HFFc6 (cell line): ENCODE measurements at regions not wholly inside any gene's neighbourhood (a gene's known extent, or its start where the extent isn't known, plus 50 kb on each side); places are given as distances from the start of the nearest gene placed in this dataset.

Experiments used
- DNase-seq: peaks from one replicate; pipeline ENCODE4 v3.0.0-alpha.2; 2018
- H3K27ac Mint-ChIP-seq: 2 replicates; pipeline ENCODE4 v1.8.0; 2020; ENCODE audit warnings: mild to moderate bottlenecking, mixed read lengths
- H3K27me3 Mint-ChIP-seq: 2 replicates; pipeline ENCODE4 v1.8.0; 2021; ENCODE audit warnings: mild to moderate bottlenecking, moderate library complexity, mixed read lengths; ENCODE audit not compliant: insufficient read depth
- H3K36me3 Mint-ChIP-seq: 2 replicates; pipeline ENCODE4 v1.8.0; 2021; ENCODE audit warnings: low read depth, mixed read lengths
- H3K4me1 Mint-ChIP-seq: 2 replicates; pipeline ENCODE4 v1.8.0; 2020; ENCODE audit warnings: low read depth, mixed read lengths
- H3K4me3 Mint-ChIP-seq: 2 replicates; pipeline ENCODE4 v1.8.0; 2020; ENCODE audit warnings: mild to moderate bottlenecking, moderate library complexity, mixed read lengths
- H3K9me3 Mint-ChIP-seq: 2 replicates; pipeline ENCODE4 v1.8.0; 2020; ENCODE audit warnings: mild to moderate bottlenecking, mixed read lengths
- CTCF ChIP-seq: fragments of 200-600 bp; sonication (generic); IDR thresholded peaks from 2 replicates; pipeline ENCODE4 v1.5.0; 2021; ENCODE audit warnings: antibody characterized with exemption, mild to moderate bottlenecking

GRCh38 chr20:62578294-62578897, 63.9 kb upstream of the SLCO4A1 start:
- H3K4me3 Mint-ChIP-seq, result no peak overlapping the region
- peaks cover 39% of the 10 kb centered on the region for H3K27me3 Mint-ChIP-seq
- H3K9me3 Mint-ChIP-seq, result no peaks in the 10 kb centered on the region
- H3K36me3 Mint-ChIP-seq, result no peaks in the 10 kb centered on the region
- no peak overlapping the region for H3K27ac Mint-ChIP-seq
- TF ChIP-seq CTCF, result peak; percentile 22; the same call in 1 of the 2 replicates
- no peak for DNase-seq
- no peaks in the 10 kb centered on the region; the same call in 1 of the 2 replicates for H3K4me1 Mint-ChIP-seq

- no peaks in the 10 kb centered on the region for H3K9me3 Mint-ChIP-seq
- no peaks in the 10 kb centered on the region; the same call in 1 of the 2 replicates for H3K4me1 Mint-ChIP-seq
- no peak overlapping the region for H3K4me3 Mint-ChIP-seq
- H3K27me3 Mint-ChIP-seq, result peaks cover 32% of the 10 kb centered on the region
- H3K36me3 Mint-ChIP-seq, result no peaks in the 10 kb centered on the region
- H3K27ac Mint-ChIP-seq, result no peak overlapping the region
- TF ChIP-seq CTCF, result no peak
- DNase-seq, result no peak
Observed at GRCh38 chr20:62580052-62580451, 62.3 kb upstream of the SLCO4A1 start.

GRCh38 chr20:62580733-62581132, 61.6 kb upstream of the SLCO4A1 start:
- Mint-ChIP-seq H3K4me3 (no peak overlapping the region), H3K36me3 (no peaks in the 10 kb centered on the region), H3K9me3 (no peaks in the 10 kb centered on the region), H3K4me1 (no peaks in the 10 kb centered on the region; the same call in 1 of the 2 replicates), H3K27me3 (peaks cover 30% of the 10 kb centered on the region), H3K27ac (no peak overlapping the region)
- no peak for TF ChIP-seq CTCF
- DNase-seq, result no peak

- Mint-ChIP-seq H3K4me3 (no peak overlapping the region), H3K9me3 (no peaks in the 10 kb centered on the region), H3K36me3 (no peaks in the 10 kb centered on the region), H3K27ac (no peak overlapping the region), H3K4me1 (no peaks in the 10 kb centered on the region; the same call in 1 of the 2 replicates), H3K27me3 (peaks cover 27% of the 10 kb centered on the region)
- TF ChIP-seq CTCF, result no peak
- no peak for DNase-seq
Observed at GRCh38 chr20:62581308-62581707, 61.0 kb upstream of the SLCO4A1 start.

GRCh38 chr20:62581806-62582205, 60.5 kb upstream of the SLCO4A1 start:
- TF ChIP-seq CTCF, result no peak
- DNase-seq, result no peak
- H3K4me3 Mint-ChIP-seq, result no peak overlapping the region
- no peak overlapping the region for H3K27ac Mint-ChIP-seq
- H3K9me3 Mint-ChIP-seq, result no peaks in the 10 kb centered on the region
- no peaks in the 10 kb centered on the region; the same call in 1 of the 2 replicates for H3K4me1 Mint-ChIP-seq
- no peaks in the 10 kb centered on the region for H3K36me3 Mint-ChIP-seq
- peaks cover 27% of the 10 kb centered on the region for H3K27me3 Mint-ChIP-seq
